ENCODE measurements at regions not wholly inside any gene's neighbourhood (a gene's known extent, or its start where the extent isn't known, plus 50 kb on each side); places are given as distances from the start of the nearest gene placed in this dataset.

DNA sequence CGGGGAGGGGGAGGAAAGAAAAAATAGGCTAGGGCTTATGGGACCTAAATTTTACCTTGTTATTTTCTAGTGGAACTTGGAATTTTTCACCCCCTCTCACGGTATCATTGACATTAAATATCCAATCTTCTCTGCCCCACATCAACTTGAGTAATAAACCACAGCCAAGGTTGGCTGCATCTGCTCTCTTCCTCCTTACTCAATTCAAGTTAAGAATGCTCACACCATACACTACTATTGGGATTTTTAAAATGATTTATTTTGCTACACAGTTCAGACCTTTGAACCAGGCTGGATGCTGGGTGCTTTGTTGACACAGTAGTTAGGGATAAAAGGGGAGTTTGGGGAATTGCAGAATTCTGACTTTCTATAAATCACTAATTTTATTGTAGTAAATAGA, 78.2 kb upstream of the DHX15 start:
- TF ChIP-seq, protein P1, sequence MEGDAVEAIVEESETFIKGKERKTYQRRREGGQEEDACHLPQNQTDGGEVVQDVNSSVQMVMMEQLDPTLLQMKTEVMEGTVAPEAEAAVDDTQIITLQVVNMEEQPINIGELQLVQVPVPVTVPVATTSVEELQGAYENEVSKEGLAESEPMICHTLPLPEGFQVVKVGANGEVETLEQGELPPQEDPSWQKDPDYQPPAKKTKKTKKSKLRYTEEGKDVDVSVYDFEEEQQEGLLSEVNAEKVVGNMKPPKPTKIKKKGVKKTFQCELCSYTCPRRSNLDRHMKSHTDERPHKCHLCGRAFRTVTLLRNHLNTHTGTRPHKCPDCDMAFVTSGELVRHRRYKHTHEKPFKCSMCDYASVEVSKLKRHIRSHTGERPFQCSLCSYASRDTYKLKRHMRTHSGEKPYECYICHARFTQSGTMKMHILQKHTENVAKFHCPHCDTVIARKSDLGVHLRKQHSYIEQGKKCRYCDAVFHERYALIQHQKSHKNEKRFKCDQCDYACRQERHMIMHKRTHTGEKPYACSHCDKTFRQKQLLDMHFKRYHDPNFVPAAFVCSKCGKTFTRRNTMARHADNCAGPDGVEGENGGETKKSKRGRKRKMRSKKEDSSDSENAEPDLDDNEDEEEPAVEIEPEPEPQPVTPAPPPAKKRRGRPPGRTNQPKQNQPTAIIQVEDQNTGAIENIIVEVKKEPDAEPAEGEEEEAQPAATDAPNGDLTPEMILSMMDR (optimal IDR thresholded peaks at IDR 0.05 in 1 of 3, IDR thresholded peaks at IDR 0.05 in 1 of 3, conservative IDR thresholded peaks at IDR 0.05 in 1 of 3; ENCODE audit: extremely low read depth in 1 of 3, insufficient read depth in 2 of 3, low read length in 3 of 3) = no peak
- no peak for TF ChIP-seq EZH2 (IDR thresholded peaks at IDR 0.05; ENCODE audit: low read length)

Data from keratinocyte (primary cell).